HG02588 (cell line): ENCODE measurements at regions not wholly inside any gene's neighbourhood (a gene's known extent, or its start where the extent isn't known, plus 50 kb on each side); places are given as distances from the start of the nearest gene placed in this dataset.

ENCODE experiments used
- ATAC-seq: cut with Tn5 transposase; IDR thresholded peaks from one replicate; pipeline ENCODE4 v1.9.1; 2021; ENCODE audit warnings: mild to moderate bottlenecking, moderate library complexity; ENCODE audit not compliant: unreplicated experiment

DNA sequence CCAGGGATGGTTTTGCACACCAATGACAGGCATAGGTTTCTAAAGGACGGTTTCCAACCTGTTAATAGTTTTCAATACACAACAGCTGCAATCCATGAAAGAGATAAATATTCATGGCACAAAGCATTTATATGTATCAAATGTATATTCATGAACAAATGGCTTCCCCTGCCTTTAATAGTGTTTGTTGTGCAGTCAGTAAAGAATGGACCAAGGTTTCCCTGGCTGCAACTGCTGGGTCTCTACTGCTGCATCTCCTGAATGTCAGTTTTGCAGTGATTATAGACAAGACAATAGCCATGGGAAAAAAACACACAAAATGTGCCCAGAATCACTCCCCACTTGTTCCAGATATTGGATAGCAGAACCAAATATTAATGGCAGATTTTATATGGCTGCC is 284.1 kb downstream of the BTG1 start:
- no peak for ATAC-seq

DNA sequence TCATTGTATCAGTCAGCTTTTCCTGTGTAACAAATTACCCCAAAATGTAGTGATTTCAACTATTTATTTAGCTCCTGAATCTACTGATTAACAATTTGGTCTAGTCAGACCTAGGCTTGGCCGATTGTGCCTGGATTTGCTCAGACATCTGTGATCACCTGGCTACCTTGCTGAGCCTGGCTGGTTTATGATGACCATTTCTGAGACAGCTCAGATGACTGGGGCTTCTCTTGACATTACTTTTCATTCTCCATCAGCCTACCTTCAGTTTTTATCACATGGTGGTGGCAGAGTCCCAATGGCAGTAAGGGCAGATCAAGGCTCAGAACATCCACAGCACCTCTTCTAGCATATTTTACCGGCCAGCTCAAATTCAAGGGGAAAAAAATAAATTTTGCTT is 286.3 kb downstream of the BTG1 start:
- ATAC-seq = no peak

GRCh38 chr12:91857813-91858542 is 287.7 kb downstream of the BTG1 start:
- no peak for ATAC-seq

GRCh38 chr12:91854725-91855124 is 290.9 kb downstream of the BTG1 start:
- no peak for ATAC-seq

GRCh38 chr12:91853350-91854127 is 292.1 kb downstream of the BTG1 start:
- no peak for ATAC-seq

DNA sequence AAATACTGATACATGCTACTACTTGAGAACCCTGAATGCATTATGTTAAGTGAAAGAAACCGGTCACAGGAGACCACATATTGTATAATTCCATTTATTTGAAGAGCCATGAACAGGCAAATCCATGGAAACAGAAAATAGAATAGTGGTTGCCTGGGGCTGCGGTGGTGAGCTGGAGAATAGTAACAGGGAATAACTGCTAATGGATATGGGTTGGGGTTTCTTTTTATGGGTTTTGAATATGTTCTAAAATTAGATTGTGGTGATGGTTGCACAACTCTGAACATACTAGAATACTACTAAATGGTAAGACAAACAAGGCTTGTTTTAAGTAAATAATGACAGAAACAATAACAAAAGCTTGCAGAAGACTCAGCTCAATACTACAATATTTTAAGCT is 293.0 kb downstream of the BTG1 start:
- no peak for ATAC-seq

DNA sequence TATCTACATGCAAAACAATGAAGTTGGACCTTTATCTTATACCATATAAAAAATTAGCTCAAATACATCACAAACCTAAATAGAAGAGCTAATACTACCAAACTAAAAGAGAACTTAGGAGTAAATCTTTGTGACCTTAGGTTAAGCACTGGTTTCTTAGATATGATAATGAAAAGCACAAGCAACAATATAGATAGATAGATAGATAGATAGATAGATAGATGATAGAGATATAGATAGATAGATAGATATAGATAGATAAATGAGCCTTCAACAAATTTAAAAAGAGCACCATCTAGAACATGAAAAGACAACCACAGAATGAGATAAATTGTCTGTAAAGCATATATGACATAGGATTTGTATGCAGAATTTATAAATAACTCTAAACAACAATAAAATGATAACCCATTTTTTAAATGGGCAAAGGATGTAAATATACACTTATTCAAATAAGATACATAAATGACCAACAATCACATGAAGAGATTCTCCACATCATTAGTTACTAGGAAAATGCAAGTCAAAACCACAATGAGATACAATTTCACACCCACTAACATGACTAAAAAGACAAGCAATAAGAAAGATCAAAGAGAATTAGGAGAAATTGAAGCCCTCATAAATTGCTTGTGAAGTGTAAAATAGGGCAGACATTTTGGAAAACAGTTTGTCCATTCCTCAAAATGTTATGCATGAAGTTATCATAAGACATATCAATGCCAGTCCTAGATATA is 293.7 kb downstream of the BTG1 start:
- ATAC-seq = no peak

DNA sequence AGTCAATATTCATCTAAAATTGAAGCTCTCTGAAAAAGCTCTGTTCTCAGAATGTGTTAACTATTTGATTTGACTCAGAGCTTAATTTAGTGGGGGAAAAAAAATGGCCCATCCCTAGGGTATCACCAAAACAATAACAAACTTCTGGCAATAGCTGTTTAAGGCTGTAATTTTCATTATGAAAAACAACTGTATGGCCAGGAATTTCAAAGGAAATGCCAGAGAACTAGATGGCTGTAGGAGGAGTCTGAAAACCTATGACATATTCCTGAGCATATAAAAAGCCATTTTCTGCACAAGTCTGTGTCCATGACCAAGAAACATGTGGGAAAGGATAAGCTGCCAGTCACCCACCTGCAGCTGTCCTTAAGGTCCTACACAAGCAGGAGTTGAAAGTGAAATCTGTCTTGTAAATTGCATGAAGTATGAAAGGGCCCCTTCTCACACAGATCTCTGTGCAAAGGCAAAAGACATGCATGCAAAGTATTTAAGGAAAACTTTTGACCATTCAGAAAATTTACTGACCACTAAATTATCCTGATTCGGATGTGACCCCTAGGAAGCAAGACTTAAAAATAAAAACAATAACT is 299.1 kb downstream of the BTG1 start:
- ATAC-seq = no peak

- no peak for ATAC-seq
Measured at GRCh38 chr12:91845365-91845764, 300.3 kb downstream of the BTG1 start.

DNA sequence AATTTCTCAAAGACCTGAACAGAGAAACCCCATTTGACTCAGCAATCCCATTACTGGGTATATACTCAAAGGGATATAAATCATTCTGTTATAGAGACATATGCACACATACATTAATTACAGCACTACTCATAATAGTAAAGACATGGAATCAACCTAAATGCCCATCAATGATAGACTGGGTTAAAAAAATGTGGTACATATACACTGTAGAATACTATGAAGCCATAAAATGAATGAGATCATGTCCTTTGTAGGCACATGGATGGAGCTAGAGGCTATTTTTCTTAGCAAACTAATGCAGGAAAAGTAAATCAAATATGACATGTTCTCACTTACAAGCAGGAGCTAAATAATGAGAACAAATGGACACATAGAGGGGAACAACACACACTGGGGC is 303.8 kb downstream of the BTG1 start:
- no peak for ATAC-seq

GRCh38 chr12:91836696-91837095 is 308.9 kb downstream of the BTG1 start:
- ATAC-seq = no peak

DNA sequence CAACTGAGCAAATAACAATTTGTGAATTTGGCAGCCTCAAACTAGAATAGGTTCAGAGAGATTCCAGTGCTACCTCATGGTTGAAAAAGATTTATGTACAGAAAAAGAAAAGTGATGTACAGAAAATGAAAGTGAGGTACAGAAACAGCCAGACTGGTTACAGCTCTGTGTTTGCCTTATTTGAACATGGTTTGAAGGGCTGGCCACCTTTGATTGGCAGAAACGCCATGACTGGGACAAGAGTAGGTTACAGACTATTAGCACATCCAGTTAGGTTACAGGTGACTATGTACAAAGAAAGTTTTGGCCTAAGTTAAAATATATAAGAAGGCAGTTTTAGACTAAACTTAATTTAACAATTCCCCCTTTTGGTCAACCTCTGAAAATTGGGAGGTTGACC is 309.4 kb downstream of the BTG1 start:
- ATAC-seq = no peak

- no peak for ATAC-seq
Measured at GRCh38 chr12:91835693-91836092, 310.0 kb downstream of the BTG1 start.

GRCh38 chr12:91833780-91834359 is 311.8 kb downstream of the BTG1 start:
- no peak for ATAC-seq

GRCh38 chr12:91825999-91826398 is 319.6 kb downstream of the BTG1 start:
- no peak for ATAC-seq

DNA sequence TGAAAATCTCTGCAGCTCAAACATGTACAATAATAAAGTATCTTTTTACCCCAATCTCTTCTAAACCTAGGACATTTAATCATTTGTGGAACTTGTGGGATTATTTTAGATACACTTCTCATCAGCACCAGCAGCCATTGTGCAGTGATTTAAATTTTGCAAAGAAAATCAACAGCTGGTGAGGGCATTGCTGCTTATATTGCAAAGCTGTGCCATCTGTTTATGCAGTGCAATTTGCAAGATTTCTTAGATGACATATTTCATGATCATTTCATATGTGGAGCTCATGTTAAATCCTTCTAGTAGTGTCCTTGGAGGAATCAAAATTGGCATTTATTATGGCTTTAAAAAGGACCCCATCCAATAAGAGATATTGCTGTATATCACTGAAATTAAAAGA is 320.7 kb downstream of the BTG1 start:
- no peak for ATAC-seq

DNA sequence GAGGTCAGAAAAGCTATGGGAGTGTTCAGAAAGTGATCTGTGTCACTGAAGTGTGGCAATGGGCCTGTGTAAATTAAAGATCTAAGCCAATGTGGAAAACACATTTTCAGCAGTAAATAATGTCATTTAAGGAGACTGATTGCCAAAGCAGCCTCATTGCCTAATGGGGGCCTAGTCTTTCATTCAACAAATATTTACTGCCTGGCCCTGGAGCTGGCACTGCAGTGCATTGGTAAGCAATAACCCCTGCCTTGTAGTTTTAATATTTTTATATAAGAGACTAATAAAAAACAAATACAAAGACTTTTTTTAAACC is 326.6 kb downstream of the BTG1 start:
- ATAC-seq = no peak

DNA sequence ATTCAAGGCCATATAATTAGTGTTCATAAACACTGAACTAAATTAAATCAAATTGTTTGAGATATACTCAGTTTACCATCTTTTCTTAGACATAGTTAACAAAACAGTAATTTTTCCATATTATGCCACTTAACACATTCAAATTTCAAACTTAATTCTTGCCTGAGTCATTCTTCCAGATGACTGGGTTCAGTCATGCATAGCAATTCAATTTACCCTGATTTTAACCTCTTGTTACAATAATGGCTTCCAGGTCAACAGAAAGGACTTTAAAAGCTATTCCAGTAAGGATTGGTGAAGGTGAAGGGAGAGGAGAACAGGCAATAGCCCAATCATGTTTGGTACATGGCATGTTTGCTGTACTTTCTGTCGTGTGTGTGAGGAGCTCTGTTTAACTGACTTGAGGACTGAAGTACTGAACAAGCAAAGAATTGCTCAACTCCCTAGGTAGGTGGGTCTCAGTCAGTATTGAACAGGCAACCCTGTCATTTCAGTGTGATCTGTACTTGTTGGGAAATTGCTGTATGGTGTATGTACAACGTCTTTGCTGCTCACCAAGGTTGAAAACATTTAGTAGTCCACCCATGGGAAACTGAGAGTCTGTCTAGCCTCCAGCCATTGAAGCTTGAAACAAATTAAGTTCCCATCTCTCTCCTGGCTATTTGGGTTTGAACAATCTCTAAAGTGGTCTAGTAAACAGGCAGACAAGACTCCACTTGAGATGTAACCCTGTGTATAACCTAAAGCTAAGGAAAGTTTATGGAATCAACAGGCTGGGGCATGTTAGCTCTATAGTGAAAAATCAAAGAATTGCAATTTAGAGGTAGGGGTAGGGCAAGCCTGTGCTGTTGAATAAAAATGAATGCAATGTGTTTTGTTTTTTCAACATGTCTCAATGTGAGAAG is 327.2 kb downstream of the BTG1 start:
- ATAC-seq = no peak

GRCh38 chr12:91817517-91817916 is 328.1 kb downstream of the BTG1 start:
- no peak for ATAC-seq

- no peak for ATAC-seq
Measured at GRCh38 chr12:91813701-91814100, 331.9 kb downstream of the BTG1 start.
